Right lung (tissue), 2 donors: ENCODE measurements at regions not wholly inside any gene's neighbourhood (a gene's known extent, or its start where the extent isn't known, plus 50 kb on each side); places are given as distances from the start of the nearest gene placed in this dataset.

Source experiments
- DNase-seq, 2 donors: peaks; one replicate each; pipeline ENCODE4 v3.0.0-alpha.2; 2013

DNA sequence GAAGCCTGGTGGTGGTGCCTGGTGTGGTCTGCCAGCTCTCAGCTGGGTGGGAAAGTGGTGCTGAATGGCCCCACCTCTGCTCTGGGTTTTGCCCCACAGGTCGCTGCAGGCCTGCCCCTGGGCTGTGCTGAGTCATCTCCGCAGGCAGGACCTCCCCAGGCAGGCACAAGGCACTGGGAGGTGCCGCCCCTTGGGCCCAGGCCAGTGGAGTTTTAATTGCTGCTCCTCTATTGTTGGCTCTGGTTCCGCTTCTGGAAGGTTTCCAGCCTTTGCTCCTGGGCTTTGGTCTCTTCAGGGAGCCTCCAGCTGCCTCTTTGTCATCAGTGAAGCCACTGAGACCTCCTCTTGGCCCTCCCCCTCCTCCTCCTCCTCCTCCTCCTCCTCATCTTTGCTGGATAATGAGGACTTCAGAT, 180.3 kb upstream of the GRB10 start:
- peak; percentile 8 to 12 for DNase-seq

DNA sequence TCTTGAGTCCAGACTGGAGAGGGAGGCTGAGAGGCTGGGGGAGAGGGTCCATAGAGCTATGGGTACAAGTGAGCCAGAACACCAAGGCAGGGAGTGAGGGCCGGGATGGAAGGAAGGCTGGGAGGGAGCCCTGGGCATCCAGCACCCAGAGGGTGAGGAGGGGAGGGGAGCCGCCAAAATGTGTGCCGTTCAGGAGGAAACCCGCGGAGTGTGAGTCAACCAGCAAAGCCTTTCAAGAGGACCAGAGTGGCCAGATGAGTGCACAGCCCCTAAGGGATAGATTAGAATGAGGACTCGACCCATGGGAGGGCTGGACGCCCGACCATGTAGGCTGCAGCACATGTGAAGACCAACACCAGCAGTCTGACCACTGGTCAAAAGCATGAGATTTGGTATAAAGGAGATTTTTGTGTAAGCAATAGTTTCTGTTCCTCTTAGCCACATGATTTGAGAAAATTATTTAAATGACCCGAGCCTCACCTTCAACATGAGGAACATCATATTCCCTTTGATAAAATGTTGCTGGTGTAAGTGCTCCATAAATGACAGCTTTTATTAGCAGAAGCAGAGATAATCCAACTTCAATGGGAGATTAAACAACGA, 179.7 kb upstream of the GRB10 start:
- DNase-seq = no peak

GRCh38 chr7:50960621-50961310, 178.1 kb upstream of the GRB10 start:
- no peak for DNase-seq

DNA sequence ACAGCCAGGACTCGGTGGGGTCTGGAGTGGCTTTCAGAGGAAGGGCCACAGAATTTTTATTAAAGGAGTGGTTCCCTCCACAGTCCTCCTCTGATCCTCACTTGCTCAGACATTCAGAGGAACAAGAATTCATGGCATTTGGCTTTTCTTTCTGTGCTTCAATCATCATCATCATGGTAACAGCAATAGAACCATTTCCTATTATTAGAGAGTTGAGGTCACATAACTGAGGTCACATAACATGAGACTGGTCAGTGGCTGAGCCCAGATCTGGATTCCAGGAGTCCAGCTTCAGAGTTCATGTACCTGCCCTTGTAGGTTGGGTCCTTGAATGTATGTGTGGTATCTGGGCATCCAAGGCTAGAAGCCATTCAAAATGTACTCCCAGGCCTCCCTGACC, 177.3 kb upstream of the GRB10 start:
- no peak for DNase-seq

GRCh38 chr7:50959560-50959959, 176.9 kb upstream of the GRB10 start:
- no peak for DNase-seq

- DNase-seq = no peak
These were observed 175.2 kb upstream of the GRB10 start for GRCh38 chr7:50957855-50958254.

DNA sequence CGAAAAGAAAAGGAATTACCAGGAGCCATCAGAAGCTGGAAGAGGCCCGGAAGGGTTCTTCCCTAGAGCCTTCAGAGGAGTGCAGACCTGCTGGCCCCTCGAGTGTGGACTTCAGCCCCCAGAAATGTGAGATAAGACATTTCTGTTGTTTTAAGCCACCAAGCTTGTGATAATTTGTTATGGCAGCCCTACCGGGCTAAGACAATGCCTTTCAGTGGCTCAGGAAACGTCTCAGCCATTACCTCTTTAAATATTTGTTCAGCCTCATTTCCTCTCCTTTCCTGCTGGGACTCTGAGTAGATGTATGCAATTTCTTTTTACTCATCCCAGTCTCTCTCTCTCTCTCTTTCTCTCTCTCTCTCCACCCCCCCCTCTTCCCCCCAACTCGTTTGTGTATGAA, 174.7 kb upstream of the GRB10 start:
- DNase-seq = no peak

- DNase-seq = no peak
These were observed 173.9 kb upstream of the GRB10 start for GRCh38 chr7:50956522-50957155.

DNA sequence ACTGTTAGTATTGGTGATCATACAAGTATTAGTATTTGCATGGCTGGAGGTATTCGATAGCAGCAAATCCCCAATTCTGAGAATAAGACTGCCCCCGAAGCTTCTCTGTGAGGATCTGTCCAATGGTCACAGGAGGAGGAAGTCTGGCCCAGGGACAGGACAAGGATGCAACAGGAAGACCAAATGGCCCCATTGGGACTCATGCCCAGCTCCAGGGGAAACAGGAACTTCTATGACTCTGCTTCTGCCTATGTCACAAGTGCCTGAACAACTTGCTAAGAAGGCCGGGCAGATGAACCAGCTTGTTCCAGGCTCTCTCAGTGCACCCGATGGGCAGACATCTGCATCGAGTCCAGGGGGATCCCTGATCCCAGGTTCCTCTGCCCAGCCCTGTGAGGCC, 172.0 kb upstream of the GRB10 start:
- DNase-seq = no peak

DNA sequence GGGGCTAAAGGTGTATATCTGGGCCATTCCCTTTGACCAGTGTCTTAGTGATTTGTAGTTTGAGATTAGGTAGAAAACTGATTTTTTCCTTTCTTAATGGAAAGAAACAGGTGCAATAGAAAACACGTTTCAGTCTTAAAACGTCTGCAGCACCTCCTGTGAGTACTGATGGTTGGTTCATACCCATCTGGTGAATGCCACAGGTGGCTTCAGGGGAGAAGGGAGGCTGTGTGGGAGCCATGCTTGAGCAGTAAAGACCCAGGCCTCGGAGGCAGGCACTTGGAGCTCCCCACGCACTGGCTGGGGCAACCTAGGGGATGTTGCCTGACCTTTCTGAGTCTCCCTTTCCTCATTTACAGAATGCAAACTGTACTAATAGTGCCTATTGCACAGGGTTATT, 171.5 kb upstream of the GRB10 start:
- no peak for DNase-seq

GRCh38 chr7:50953820-50954219, 171.1 kb upstream of the GRB10 start:
- no peak for DNase-seq

DNA sequence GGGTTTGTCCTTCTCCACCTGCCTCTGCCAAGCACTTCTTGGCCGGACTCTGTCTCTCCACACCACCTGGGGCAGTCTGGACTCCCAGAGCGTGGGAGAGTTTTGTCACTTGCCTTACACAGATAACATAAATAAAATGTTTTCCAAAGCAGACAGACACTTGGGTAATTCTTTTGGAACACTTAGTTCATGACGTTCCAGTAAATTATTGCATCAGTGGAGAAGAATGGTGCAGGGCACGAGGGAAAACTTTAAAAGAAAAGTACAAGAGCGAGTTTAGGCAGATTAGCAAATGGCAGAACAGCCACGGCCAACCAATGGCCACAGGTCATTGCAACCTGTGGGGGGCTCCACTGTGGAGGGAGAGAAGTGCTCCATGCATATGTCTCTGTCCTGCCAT, 170.6 kb upstream of the GRB10 start:
- no peak for DNase-seq

DNA sequence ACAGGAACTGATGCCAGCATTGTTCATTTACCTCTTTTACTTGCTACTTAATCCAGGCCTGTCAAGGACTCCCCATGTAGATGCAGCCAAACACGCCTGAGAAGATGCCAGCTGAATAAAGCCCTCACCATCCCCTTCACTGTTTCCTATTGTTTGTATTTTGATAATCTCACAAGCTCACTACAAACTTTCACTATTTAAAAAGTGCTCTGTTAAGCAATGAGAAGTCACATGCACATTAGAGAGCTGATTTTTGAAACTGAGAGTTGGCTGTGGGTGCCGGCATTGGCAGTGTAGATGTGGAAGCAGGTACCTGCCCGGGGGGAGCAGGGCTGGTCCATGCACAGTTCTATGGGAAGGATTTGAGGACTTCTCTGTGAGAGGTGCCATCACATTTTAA, 169.8 kb upstream of the GRB10 start:
- DNase-seq = no peak

GRCh38 chr7:50952120-50952519, 169.4 kb upstream of the GRB10 start:
- DNase-seq = no peak

DNA sequence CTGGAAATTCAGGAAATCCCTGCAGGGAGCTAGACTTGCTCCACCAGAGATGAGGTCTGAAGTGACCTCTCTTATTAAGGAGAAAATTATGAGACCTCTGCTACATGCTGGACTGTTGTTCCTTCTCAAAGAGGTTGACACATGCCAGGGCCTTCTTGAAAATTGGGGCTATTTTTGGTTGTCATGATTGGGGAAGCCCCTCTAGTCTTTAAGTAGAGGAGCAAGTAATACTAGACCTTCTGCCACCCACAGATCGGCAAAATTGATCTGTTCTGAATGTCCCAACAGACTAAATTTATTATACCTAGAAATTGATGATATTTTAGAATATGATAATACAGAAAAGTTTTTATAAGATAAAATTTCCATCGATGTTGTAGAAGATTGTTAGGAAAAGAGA, 160.8 kb upstream of the GRB10 start:
- DNase-seq = no peak

DNA sequence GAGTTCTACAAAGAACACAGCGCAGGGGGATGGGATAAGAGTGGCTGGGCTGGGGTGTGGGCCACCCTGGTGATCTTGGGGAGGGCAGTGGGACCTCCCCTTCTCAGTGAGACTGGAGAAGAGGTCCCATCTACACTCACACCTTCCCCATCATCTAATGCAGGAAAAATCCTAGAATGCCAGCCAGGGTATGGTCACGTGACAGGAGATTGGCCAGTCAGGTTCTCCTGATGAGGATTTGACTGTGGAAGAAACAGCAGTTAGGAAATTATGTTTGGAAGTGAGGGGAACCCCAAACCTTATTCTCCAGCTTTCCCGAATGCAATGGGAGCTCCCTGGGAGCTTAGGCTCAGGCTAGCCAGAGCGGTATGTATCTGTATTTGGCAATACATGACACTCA, 158.8 kb upstream of the GRB10 start:
- no peak for DNase-seq

DNA sequence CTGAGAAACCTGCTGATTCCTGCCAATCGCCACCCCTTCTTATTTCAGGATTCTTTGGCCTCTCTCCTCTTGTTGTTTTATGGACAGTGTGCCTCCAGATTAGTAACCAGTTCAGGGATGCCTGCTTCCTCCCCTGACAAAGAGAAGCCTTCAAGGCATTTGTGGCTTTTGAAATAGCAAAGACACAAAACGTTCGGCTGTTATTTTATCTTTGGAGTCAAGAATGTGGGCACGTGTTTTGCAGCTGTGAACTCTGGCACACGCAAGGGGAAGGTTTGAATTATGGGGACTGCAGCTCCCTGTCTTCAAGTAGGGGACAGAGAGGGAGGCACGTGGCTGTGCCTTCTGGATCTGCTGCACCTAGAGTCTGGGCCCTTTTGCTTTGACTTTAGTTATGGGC, 157.9 kb upstream of the GRB10 start:
- DNase-seq = no peak

- DNase-seq = peak; percentile 16 to 23
These were observed 156.3 kb upstream of the GRB10 start for GRCh38 chr7:50939021-50939420.

DNA sequence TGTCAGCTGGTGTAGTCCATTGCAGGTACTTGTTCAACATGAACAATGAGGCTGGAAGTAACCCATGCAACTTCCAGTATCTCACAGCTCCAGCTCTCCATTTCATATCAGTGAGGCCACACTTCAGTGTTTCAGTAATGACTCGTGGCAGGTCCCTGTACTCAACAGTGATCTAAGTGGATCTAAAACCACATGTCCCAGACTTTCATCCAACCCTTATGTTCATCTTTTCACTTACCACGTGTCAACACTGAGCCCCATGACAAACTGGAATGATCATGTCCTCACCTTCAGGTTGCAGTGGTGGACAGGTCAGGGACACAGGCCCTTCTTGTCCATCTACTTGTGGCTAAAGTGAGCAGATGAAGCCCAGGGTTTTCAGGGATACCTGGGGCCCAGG, 155.0 kb upstream of the GRB10 start:
- DNase-seq = no peak

- DNase-seq = no peak
These were observed 143.4 kb upstream of the GRB10 start for GRCh38 chr7:50926049-50926448.

DNA sequence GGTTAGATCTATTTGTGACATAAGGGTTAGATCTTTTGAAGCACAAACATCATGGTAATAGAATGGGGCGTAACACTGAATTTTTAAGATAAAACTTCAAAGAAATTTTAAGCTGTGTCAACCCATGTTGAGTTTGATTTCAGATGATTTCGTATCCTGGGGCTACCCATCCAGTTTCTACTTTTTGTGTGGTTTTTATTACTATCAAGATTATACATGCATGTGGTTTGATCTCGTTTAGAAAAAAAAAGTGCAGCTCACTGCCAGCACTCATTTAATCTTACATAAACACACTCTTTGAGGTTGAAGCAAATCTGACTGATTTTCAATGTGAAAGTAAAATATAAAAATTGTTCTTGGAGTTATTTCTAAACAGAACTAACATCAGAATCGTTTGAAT, 140.8 kb upstream of the GRB10 start:
- DNase-seq = no peak

GRCh38 chr7:50921114-50921813, 138.6 kb upstream of the GRB10 start:
- no peak for DNase-seq

GRCh38 chr7:50920031-50920635, 137.4 kb upstream of the GRB10 start:
- no peak for DNase-seq
